ENCODE measurements at regions not wholly inside any gene's neighbourhood (a gene's known extent, or its start where the extent isn't known, plus 50 kb on each side); places are given as distances from the start of the nearest gene placed in this dataset.

- DNase-seq, result no peak
Observed at GRCh38 chr9:117548556-117548955, 133.7 kb upstream of the ASTN2 start.

GRCh38 chr9:117547904-117548303, 133.0 kb upstream of the ASTN2 start:
- DNase-seq, result no peak

GRCh38 chr9:117546894-117547678, 132.2 kb upstream of the ASTN2 start:
- peak; percentile 12 to 18 for DNase-seq

- DNase-seq, result no peak
Observed at GRCh38 chr9:117545846-117546245, 131.0 kb upstream of the ASTN2 start.

GRCh38 chr9:117543089-117543488, 128.2 kb upstream of the ASTN2 start:
- no peak for DNase-seq

GRCh38 chr9:117542021-117542420, 127.2 kb upstream of the ASTN2 start:
- DNase-seq, result no peak

GRCh38 chr9:117541181-117541580, 126.3 kb upstream of the ASTN2 start:
- no peak for DNase-seq

GRCh38 chr9:117535973-117536372, 121.1 kb upstream of the ASTN2 start:
- no peak for DNase-seq

- DNase-seq, result no peak
Observed at GRCh38 chr9:117535434-117535833, 120.6 kb upstream of the ASTN2 start.

- DNase-seq, result no peak
Observed at GRCh38 chr9:117528225-117528624, 113.4 kb upstream of the ASTN2 start.

GRCh38 chr9:117526674-117527073, 111.8 kb upstream of the ASTN2 start:
- no peak for DNase-seq

GRCh38 chr9:117523531-117524153, 108.8 kb upstream of the ASTN2 start:
- no peak for DNase-seq

GRCh38 chr9:117521293-117521692, 106.4 kb upstream of the ASTN2 start:
- DNase-seq, result no peak

GRCh38 chr9:117516676-117517632, 102.1 kb upstream of the ASTN2 start:
- DNase-seq, result no peak

GRCh38 chr9:117511852-117512481, 97.1 kb upstream of the ASTN2 start:
- no peak for DNase-seq

- DNase-seq, result no peak
Observed at GRCh38 chr9:117496307-117496706, 81.5 kb upstream of the ASTN2 start.

GRCh38 chr9:117494401-117495090, 79.7 kb upstream of the ASTN2 start:
- DNase-seq, result peak in 1 of 2 donors; percentile 2

GRCh38 chr9:117492476-117492875, 77.6 kb upstream of the ASTN2 start:
- no peak for DNase-seq

GRCh38 chr9:117491491-117491890, 76.6 kb upstream of the ASTN2 start:
- no peak for DNase-seq

- no peak for DNase-seq
Observed at GRCh38 chr9:117490199-117490598, 75.3 kb upstream of the ASTN2 start.

- no peak for DNase-seq
Observed at GRCh38 chr9:117488659-117489058, 73.8 kb upstream of the ASTN2 start.
